Prostate gland (tissue), 2 donors: ENCODE measurements at regions not wholly inside any gene's neighbourhood (a gene's known extent, or its start where the extent isn't known, plus 50 kb on each side); places are given as distances from the start of the nearest gene placed in this dataset.

Source experiments
- DNase-seq: peaks from one replicate; pipeline ENCODE4 v3.0.0-alpha.2; 2019; ENCODE audit warnings: low spot score
- H3K27ac ChIP-seq, 2 donors: fragments of 200-600 bp; sonication (generic); 2 replicates each; pipeline ENCODE4 v1.5.1; 2017 to 2019
- H3K27me3 ChIP-seq: fragments of 200-600 bp; sonication (generic); replicated peaks from 2 replicates; pipeline ENCODE4 v1.5.1; 2019; ENCODE audit not compliant: insufficient read depth
- H3K36me3 ChIP-seq, 2 donors: fragments of 200-600 bp; sonication (generic); 1 replicate in 1 of 2; 2 replicates in 1 of 2; pipeline versions ENCODE4 v1.5.1 to v1.8.1; 2017 to 2019
- H3K4me1 ChIP-seq: fragments of 200-600 bp; sonication (generic); replicated peaks from 2 replicates; pipeline ENCODE4 v1.5.1; 2019
- H3K4me3 ChIP-seq, 2 donors: fragments of 200-600 bp; sonication (generic); 2 replicates each; pipeline ENCODE4 v1.5.1; 2017 to 2019
- H3K9me3 ChIP-seq: fragments of 200-600 bp; sonication (generic); 2 replicates; pipeline ENCODE4 v1.5.1; 2017
- POLR2A ChIP-seq: fragments of 450-650 bp; IDR thresholded peaks from one replicate; pipeline ENCODE4 v1.6.1; 2016; ENCODE audit warnings: antibody characterized with exemption, mild to moderate bottlenecking
- POLR2AphosphoS5 ChIP-seq: sonication (generic); formaldehyde crosslinking; IDR thresholded peaks from one replicate; pipeline ENCODE4 v1.6.1; 2017; ENCODE audit warnings: antibody characterized with exemption
- WGBS: methylation state at CpG from one replicate; pipeline ENCODE4 v1.1.5; 2018; 5-methylcytosine and 5-hydroxymethylcytosine counted together
- intact Hi-C: fragments of 100-400 bp; cut with DNase I; formaldehyde crosslinking; loops from one replicate; pipeline ENCODE4 v1.14.2; 2022
- TF ChIP-seq, protein P1 (sequence below), 4 experiments: fragments of 200-600 bp in 2 of 4; fragments of 450-650 bp in 2 of 4; sonication (generic) in 2 of 4; IDR thresholded peaks; 1 replicate in 3 of 4; 2 replicates in 1 of 4; pipeline ENCODE4 v1.5.1; 2016 to 2019; ENCODE audit warnings: antibody characterized with exemption in 4 of 4, mild to moderate bottlenecking in 2 of 4, moderate library complexity in 2 of 4

DNA sequence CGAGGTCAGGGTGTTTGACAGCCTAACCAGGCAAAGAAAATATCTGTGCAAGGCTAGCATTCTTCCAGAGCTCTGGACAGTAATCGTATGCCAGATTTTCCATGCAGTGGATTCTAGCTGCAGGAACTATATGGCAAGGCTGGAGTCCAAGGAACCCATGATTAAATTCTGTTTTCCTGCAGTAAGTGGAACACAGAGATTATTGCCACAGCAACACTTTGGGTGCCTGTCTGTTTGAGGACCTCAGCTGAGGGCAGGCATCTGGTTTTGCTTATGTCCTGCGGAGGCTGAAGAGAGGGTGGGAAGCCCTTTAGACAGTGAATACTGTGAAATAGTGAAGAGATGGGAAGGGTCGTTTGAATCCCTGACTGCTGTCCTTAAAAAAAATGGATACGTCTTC, 104.4 kb downstream of the DAD1 start:
- Histone ChIP-seq H3K27me3 (no peaks in the 10 kb centered on the region), H3K4me3 (no peak overlapping the region), H3K9me3 (no peaks in the 10 kb centered on the region), H3K36me3 (no peaks in the 10 kb centered on the region), H3K4me1 (no peaks in the 10 kb centered on the region), H3K27ac (no peak overlapping the region)
- intact Hi-C loops = no loop called here
- TF ChIP-seq POLR2AphosphoS5 = no peak
- TF ChIP-seq, protein P1, sequence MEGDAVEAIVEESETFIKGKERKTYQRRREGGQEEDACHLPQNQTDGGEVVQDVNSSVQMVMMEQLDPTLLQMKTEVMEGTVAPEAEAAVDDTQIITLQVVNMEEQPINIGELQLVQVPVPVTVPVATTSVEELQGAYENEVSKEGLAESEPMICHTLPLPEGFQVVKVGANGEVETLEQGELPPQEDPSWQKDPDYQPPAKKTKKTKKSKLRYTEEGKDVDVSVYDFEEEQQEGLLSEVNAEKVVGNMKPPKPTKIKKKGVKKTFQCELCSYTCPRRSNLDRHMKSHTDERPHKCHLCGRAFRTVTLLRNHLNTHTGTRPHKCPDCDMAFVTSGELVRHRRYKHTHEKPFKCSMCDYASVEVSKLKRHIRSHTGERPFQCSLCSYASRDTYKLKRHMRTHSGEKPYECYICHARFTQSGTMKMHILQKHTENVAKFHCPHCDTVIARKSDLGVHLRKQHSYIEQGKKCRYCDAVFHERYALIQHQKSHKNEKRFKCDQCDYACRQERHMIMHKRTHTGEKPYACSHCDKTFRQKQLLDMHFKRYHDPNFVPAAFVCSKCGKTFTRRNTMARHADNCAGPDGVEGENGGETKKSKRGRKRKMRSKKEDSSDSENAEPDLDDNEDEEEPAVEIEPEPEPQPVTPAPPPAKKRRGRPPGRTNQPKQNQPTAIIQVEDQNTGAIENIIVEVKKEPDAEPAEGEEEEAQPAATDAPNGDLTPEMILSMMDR (IDR thresholded peaks at IDR 0.05) = no peak
- no peak for TF ChIP-seq POLR2A
- no peak for DNase-seq
- WGBS = 67% methylated on average over 5 of the region's 5 CpGs

DNA sequence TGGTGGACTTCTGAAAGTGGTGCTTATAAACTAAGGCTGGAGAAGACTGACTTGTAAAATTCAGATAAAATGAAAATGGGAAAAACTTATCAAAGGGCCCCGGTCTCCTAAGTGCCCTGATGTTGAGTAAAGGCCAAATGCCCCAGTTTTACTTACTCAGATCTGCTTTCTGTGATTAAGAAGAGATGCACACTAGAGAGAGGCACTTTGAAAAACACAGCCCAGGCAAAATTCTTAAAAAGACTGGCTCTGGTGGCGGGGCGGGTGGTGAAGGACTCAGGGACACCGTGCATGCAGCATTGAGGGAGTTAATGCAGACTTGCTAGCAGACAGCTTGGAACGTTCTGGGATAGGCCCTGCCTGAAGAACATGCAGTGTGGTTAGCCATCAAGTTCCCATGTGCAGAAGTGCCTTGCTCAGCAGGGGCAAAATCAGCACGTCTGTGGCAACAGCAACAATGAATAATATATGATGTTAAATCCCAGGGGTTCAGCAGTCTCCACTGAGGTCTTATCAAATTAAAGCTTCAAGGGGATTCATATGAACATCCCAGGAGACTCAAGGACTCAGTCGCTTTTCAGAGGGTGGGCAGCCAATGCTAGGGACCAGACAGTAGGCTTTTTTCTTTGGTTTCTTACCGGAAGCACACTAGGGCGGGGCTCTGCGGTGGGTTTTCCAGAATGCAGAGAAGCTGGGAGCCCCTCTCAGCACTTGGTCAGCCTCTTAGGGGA, 105.0 kb downstream of the DAD1 start:
- intact Hi-C loops = no loop called here
- DNase-seq = no peak
- 84% methylated on average over 10 of the region's 10 CpGs for WGBS
- Histone ChIP-seq H3K27ac (no peak overlapping the region), H3K4me1 (no peaks in the 10 kb centered on the region), H3K36me3 (no peaks in the 10 kb centered on the region), H3K27me3 (no peaks in the 10 kb centered on the region), H3K4me3 (no peak overlapping the region), H3K9me3 (no peaks in the 10 kb centered on the region)
- TF ChIP-seq POLR2A = no peak
- TF ChIP-seq POLR2AphosphoS5 = no peak
- TF ChIP-seq, protein P1 (IDR thresholded peaks at IDR 0.05) = no peak

DNA sequence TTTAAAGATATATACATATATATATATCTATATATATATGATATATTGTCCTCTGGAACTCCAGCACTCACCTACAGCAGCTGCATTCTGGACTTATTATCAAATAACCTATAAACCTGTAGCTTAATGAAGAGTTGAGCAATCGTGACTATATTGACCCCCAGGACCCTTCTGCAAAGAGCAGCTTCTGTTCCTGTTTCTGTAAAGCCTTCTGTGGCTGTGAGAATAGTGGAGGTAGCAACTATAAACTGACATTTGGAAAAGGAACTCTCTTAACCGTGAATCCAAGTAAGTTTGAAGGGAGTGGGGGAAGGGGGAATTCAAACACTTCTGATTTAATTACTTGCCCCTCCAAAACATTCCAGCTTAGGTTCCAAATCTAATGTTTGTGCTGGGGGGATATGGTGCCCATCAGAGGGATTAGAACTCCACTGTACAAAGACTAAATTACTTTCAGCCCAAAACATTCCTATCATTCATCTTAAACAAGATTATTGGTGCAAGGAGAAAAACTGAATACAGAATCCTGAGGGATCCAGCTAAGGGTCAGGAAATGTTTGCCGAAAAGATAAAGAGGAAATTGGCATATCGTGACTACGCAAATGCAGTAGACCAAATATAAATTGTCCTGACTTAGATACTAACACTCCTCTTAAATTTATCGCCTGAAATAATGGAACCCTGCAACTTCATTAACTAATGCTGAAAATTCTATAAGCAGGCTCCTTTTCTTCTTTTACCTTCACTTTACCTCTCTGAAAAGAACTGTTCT, 106.1 kb downstream of the DAD1 start:
- H3K9me3 ChIP-seq = no peaks in the 10 kb centered on the region
- DNase-seq = no peak
- no peak overlapping the region for H3K27ac ChIP-seq
- 86% methylated on average over 6 of the region's 6 CpGs for WGBS
- H3K27me3 ChIP-seq = no peaks in the 10 kb centered on the region
- H3K36me3 ChIP-seq = no peaks in the 10 kb centered on the region
- H3K4me3 ChIP-seq = no peak overlapping the region
- intact Hi-C loops = no loop called here
- H3K4me1 ChIP-seq = no peaks in the 10 kb centered on the region
- TF ChIP-seq POLR2A (no peak), POLR2AphosphoS5 (no peak)
- TF ChIP-seq, protein P1 (IDR thresholded peaks at IDR 0.05) = no peak

DNA sequence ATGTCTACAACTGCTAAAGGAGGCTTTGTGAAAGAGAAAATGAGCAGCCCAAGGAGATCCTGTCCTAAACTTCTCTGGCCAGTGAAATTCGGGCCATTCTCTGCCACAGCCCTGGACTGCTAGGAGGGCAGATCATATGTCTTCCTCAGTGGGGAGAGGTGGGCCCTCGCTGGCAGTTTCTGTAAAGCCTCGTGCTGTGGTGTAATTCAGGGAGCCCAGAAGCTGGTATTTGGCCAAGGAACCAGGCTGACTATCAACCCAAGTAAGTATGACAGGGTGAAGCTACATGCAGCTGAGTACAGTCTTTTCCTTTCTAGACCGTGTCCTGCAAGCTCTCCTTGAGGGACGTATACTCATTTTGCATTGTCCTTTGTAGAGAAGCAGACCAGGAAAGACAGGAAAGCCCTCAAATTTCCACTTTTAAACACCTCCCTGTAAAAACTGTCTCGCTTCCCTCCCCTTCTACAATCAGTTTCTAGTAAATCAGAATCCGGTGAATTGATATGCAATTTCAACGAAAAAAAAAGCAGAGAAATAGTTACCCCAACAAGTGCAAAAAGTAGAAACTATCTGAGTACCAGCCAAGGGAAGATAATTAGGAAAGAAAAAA, 106.8 kb downstream of the DAD1 start:
- Histone ChIP-seq H3K4me1 (no peaks in the 10 kb centered on the region), H3K36me3 (no peaks in the 10 kb centered on the region), H3K27me3 (no peaks in the 10 kb centered on the region), H3K27ac (no peak overlapping the region), H3K9me3 (no peaks in the 10 kb centered on the region), H3K4me3 (no peak overlapping the region)
- WGBS = 77% methylated on average over 8 of the region's 8 CpGs
- TF ChIP-seq POLR2AphosphoS5 = no peak
- TF ChIP-seq, protein P1 (IDR thresholded peaks at IDR 0.05) = no peak
- no peak for DNase-seq
- intact Hi-C loops = no loop called here
